Keratinocyte (primary cell): ENCODE measurements at regions not wholly inside any gene's neighbourhood (a gene's known extent, or its start where the extent isn't known, plus 50 kb on each side); places are given as distances from the start of the nearest gene placed in this dataset.

Experiments used
- EZH2 ChIP-seq: IDR thresholded peaks from one replicate; pipeline ENCODE4 v1.6.1; 2012; ENCODE audit warnings: inconsistent platforms, mild to moderate bottlenecking, low read length, moderate library complexity
- TF ChIP-seq, protein P1 (sequence below), 3 experiments: IDR thresholded peaks in 1 of 3; conservative IDR thresholded peaks in 1 of 3; optimal IDR thresholded peaks in 1 of 3; 2 replicates in 2 of 3; 3 replicates in 1 of 3; pipeline versions ENCODE3 to v1.5.1; 2011; ENCODE audit warnings: low read length in 3 of 3, mild to moderate bottlenecking in 3 of 3, moderate library complexity in 2 of 3, control low read depth in 1 of 3, inconsistent platforms in 1 of 3; ENCODE audit not compliant: insufficient read depth in 2 of 3; ENCODE audit errors: extremely low read depth in 1 of 3

DNA sequence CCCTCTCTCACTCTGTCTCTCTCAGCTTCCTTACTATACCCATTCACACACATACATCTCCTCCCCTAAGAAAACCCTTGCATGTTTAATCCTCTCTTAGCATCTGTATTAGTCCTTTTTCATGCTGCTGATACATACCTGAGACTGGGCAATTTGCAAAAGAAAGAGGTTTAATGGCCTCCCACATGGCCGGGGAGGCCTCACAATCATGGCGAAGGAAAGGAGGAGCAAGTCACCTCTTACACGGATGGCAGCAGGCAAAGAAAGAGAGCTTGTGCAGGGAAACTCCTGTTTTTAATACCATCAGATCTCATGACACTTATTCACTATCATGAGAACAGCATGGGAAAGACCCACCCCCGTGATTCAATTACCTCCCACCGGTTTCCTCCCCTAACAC is 398.5 kb upstream of the SASH1 start:
- TF ChIP-seq, protein P1, sequence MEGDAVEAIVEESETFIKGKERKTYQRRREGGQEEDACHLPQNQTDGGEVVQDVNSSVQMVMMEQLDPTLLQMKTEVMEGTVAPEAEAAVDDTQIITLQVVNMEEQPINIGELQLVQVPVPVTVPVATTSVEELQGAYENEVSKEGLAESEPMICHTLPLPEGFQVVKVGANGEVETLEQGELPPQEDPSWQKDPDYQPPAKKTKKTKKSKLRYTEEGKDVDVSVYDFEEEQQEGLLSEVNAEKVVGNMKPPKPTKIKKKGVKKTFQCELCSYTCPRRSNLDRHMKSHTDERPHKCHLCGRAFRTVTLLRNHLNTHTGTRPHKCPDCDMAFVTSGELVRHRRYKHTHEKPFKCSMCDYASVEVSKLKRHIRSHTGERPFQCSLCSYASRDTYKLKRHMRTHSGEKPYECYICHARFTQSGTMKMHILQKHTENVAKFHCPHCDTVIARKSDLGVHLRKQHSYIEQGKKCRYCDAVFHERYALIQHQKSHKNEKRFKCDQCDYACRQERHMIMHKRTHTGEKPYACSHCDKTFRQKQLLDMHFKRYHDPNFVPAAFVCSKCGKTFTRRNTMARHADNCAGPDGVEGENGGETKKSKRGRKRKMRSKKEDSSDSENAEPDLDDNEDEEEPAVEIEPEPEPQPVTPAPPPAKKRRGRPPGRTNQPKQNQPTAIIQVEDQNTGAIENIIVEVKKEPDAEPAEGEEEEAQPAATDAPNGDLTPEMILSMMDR (optimal IDR thresholded peaks at IDR 0.05 in 1 of 3, IDR thresholded peaks at IDR 0.05 in 1 of 3, conservative IDR thresholded peaks at IDR 0.05 in 1 of 3; ENCODE audit: extremely low read depth in 1 of 3, insufficient read depth in 2 of 3, low read length in 3 of 3): no peak
- TF ChIP-seq EZH2: no peak
